ENCODE measurements at regions not wholly inside any gene's neighbourhood (a gene's known extent, or its start where the extent isn't known, plus 50 kb on each side); places are given as distances from the start of the nearest gene placed in this dataset.

- no peaks in the 10 kb centered on the region for H3K4me1 ChIP-seq (ENCODE audit: insufficient read depth, low read length, poor library complexity, severe bottlenecking)
- no peak overlapping the region for H3K4me3 ChIP-seq (ENCODE audit: low read length, poor library complexity, severe bottlenecking)
- H3K4me2 ChIP-seq (ENCODE audit: low read depth, low read length, poor library complexity, severe bottlenecking), result no peak overlapping the region
- H3K79me2 ChIP-seq (ENCODE audit: insufficient read depth, low read length), result no peaks in the 10 kb centered on the region
- H4K20me1 ChIP-seq (ENCODE audit: insufficient read depth, low read length, poor library complexity, severe bottlenecking), result no peaks in the 10 kb centered on the region
- H3K9ac ChIP-seq (ENCODE audit: low read depth, low read length, poor library complexity, severe bottlenecking), result no peak overlapping the region
- H3K27me3 ChIP-seq (ENCODE audit: insufficient read depth, low read length, poor library complexity, severe bottlenecking), result no peaks in the 10 kb centered on the region
- no peaks in the 10 kb centered on the region for H3K9me2 ChIP-seq (replicated peaks; ENCODE audit: low read depth, low read length)
- H3K36me3 ChIP-seq (ENCODE audit: insufficient read depth, low read length), result no peaks in the 10 kb centered on the region
- TF ChIP-seq CTCF (conservative IDR thresholded peaks at IDR 0.05; ENCODE audit: low read length) (no peak), EZH2phosphoT487 (IDR thresholded peaks at IDR 0.05; ENCODE audit: borderline replicate concordance) (no peak)
- no peaks in the 10 kb centered on the region for H3F3A ChIP-seq (ENCODE audit: low read depth)
- no peaks in the 10 kb centered on the region for H3K9me3 ChIP-seq (ENCODE audit: insufficient read depth, low read depth, low read length)
- no peak overlapping the region for H2AFZ ChIP-seq (ENCODE audit: low read length)
Observed at GRCh38 chr11:22471385-22471784, 133.2 kb downstream of the SLC17A6 start.

GRCh38 chr11:22467741-22468140 lies 129.6 kb downstream of the SLC17A6 start:
- no peaks in the 10 kb centered on the region for H3K79me2 ChIP-seq (ENCODE audit: insufficient read depth, low read length)
- H2AFZ ChIP-seq (ENCODE audit: low read length), result no peak overlapping the region
- no peak overlapping the region for H3K4me3 ChIP-seq (ENCODE audit: low read length, poor library complexity, severe bottlenecking)
- no peaks in the 10 kb centered on the region for H3K9me2 ChIP-seq (replicated peaks; ENCODE audit: low read depth, low read length)
- H3K4me1 ChIP-seq (ENCODE audit: insufficient read depth, low read length, poor library complexity, severe bottlenecking), result no peaks in the 10 kb centered on the region
- TF ChIP-seq EZH2phosphoT487 (IDR thresholded peaks at IDR 0.05; ENCODE audit: borderline replicate concordance) (no peak), CTCF (conservative IDR thresholded peaks at IDR 0.05; ENCODE audit: low read length) (no peak)
- no peak overlapping the region for H3K4me2 ChIP-seq (ENCODE audit: low read depth, low read length, poor library complexity, severe bottlenecking)
- H3K9me3 ChIP-seq (ENCODE audit: insufficient read depth, low read depth, low read length), result no peaks in the 10 kb centered on the region
- no peaks in the 10 kb centered on the region for H3K36me3 ChIP-seq (ENCODE audit: insufficient read depth, low read length)
- no peaks in the 10 kb centered on the region for H3K27me3 ChIP-seq (ENCODE audit: insufficient read depth, low read length, poor library complexity, severe bottlenecking)
- H3K9ac ChIP-seq (ENCODE audit: low read depth, low read length, poor library complexity, severe bottlenecking), result no peak overlapping the region
- no peaks in the 10 kb centered on the region for H4K20me1 ChIP-seq (ENCODE audit: insufficient read depth, low read length, poor library complexity, severe bottlenecking)
- H3F3A ChIP-seq (ENCODE audit: low read depth), result no peaks in the 10 kb centered on the region

- Histone ChIP-seq H2AFZ (ENCODE audit: low read length) (no peak overlapping the region), H3K27me3 (ENCODE audit: insufficient read depth, low read length, poor library complexity, severe bottlenecking) (no peaks in the 10 kb centered on the region), H3K36me3 (ENCODE audit: insufficient read depth, low read length) (no peaks in the 10 kb centered on the region), H3K4me1 (ENCODE audit: insufficient read depth, low read length, poor library complexity, severe bottlenecking) (no peaks in the 10 kb centered on the region), H3K79me2 (ENCODE audit: insufficient read depth, low read length) (no peaks in the 10 kb centered on the region), H3F3A (ENCODE audit: low read depth) (no peaks in the 10 kb centered on the region), H4K20me1 (ENCODE audit: insufficient read depth, low read length, poor library complexity, severe bottlenecking) (no peaks in the 10 kb centered on the region), H3K9ac (ENCODE audit: low read depth, low read length, poor library complexity, severe bottlenecking) (no peak overlapping the region), H3K4me3 (ENCODE audit: low read length, poor library complexity, severe bottlenecking) (no peak overlapping the region), H3K9me2 (replicated peaks; ENCODE audit: low read depth, low read length) (no peaks in the 10 kb centered on the region), H3K4me2 (ENCODE audit: low read depth, low read length, poor library complexity, severe bottlenecking) (no peak overlapping the region), H3K9me3 (ENCODE audit: insufficient read depth, low read depth, low read length) (no peaks in the 10 kb centered on the region)
- no peak for TF ChIP-seq EZH2phosphoT487 (IDR thresholded peaks at IDR 0.05; ENCODE audit: borderline replicate concordance)
- TF ChIP-seq CTCF (conservative IDR thresholded peaks at IDR 0.05; ENCODE audit: low read length), result no peak
Observed at GRCh38 chr11:22467248-22467647, 129.1 kb downstream of the SLC17A6 start.

All from Loucy (cell line).